Neuronal stem cell (in vitro differentiated cells): ENCODE measurements at regions not wholly inside any gene's neighbourhood (a gene's known extent, or its start where the extent isn't known, plus 50 kb on each side); places are given as distances from the start of the nearest gene placed in this dataset.

Experiments used
- DNase-seq: peaks from one replicate; pipeline ENCODE4 v3.0.0-alpha.2; 2013; ENCODE audit warnings: low spot score
- H2AFZ ChIP-seq: one replicate; pipeline ENCODE4 v1.6.1; 2013; ENCODE audit warnings: mild to moderate bottlenecking, low read length, inconsistent platforms
- H2AK5ac ChIP-seq: 2 replicates; pipeline ENCODE4 v1.6.1; 2013; ENCODE audit warnings: low read depth, mild to moderate bottlenecking, inconsistent platforms, low read length, moderate library complexity, mixed read lengths
- H2BK120ac ChIP-seq: 2 replicates; pipeline ENCODE4 v1.6.1; 2013; ENCODE audit warnings: low read depth, mild to moderate bottlenecking, inconsistent platforms, low read length, moderate library complexity, mixed read lengths
- H2BK12ac ChIP-seq: one replicate; pipeline ENCODE4 v1.6.1; 2013; ENCODE audit warnings: low read length, inconsistent platforms
- H2BK15ac ChIP-seq: 2 replicates; pipeline ENCODE4 v1.6.1; 2013; ENCODE audit warnings: mild to moderate bottlenecking, low read length, inconsistent platforms, mixed read lengths
- H2BK5ac ChIP-seq: one replicate; pipeline ENCODE4 v1.6.1; 2013; ENCODE audit warnings: inconsistent platforms, mild to moderate bottlenecking, low read length, moderate library complexity
- H3K14ac ChIP-seq: one replicate; pipeline ENCODE4 v1.6.1; 2013; ENCODE audit warnings: low read length, inconsistent platforms
- H3K18ac ChIP-seq: 2 replicates; pipeline ENCODE4 v1.6.1; 2013; ENCODE audit warnings: low read length, inconsistent platforms
- H3K23ac ChIP-seq: 2 replicates; pipeline ENCODE4 v1.6.1; 2013; ENCODE audit warnings: low read depth, mild to moderate bottlenecking, mixed read lengths, low read length, inconsistent platforms; ENCODE audit not compliant: poor library complexity
- H3K27ac ChIP-seq: replicated peaks from 3 replicates; pipeline ENCODE4 v1.5.1; 2013; ENCODE audit warnings: low read length, inconsistent platforms
- H3K27me3 ChIP-seq, 3 experiments: 2 replicates each; pipeline ENCODE4 v1.6.1; 2013; ENCODE audit warnings: low read length in 3 of 3, mild to moderate bottlenecking in 2 of 3, inconsistent platforms in 1 of 3, low read depth in 1 of 3, mixed read lengths in 1 of 3, moderate library complexity in 1 of 3; ENCODE audit not compliant: control insufficient read depth in 3 of 3, insufficient read depth in 3 of 3
- H3K36me3 ChIP-seq, 2 donors: replicated peaks in 1 of 2; 2 replicates each; pipeline ENCODE4 v1.6.1; 2013; ENCODE audit warnings: low read length in 2 of 2; ENCODE audit not compliant: control insufficient read depth in 2 of 2, insufficient read depth in 2 of 2
- H3K4ac ChIP-seq: 2 replicates; pipeline ENCODE4 v1.6.1; 2013; ENCODE audit warnings: inconsistent platforms, mild to moderate bottlenecking, low read length, moderate library complexity
- H3K4me1 ChIP-seq, 2 donors: 1 replicate in 1 of 2; 2 replicates in 1 of 2; pipeline ENCODE4 v1.6.1; 2013; ENCODE audit warnings: low read length in 2 of 2, low read depth in 1 of 2; ENCODE audit not compliant: control insufficient read depth in 2 of 2, insufficient read depth in 1 of 2
- H3K4me2 ChIP-seq: one replicate; pipeline ENCODE4 v1.6.1; 2013; ENCODE audit warnings: mild to moderate bottlenecking, low read length, inconsistent platforms; ENCODE audit not compliant: insufficient read depth, poor library complexity, severe bottlenecking
- H3K4me3 ChIP-seq, 2 donors: 2 replicates each; pipeline ENCODE4 v1.5.1; 2013; ENCODE audit warnings: low read length in 2 of 2, mild to moderate bottlenecking in 2 of 2, inconsistent platforms in 1 of 2, moderate library complexity in 1 of 2
- H3K79me1 ChIP-seq: one replicate; pipeline ENCODE4 v1.6.1; 2013; ENCODE audit warnings: low read depth, mild to moderate bottlenecking, inconsistent platforms, low read length, moderate library complexity
- H3K9ac ChIP-seq: one replicate; pipeline ENCODE4 v1.6.1; 2013; ENCODE audit warnings: mild to moderate bottlenecking, low read depth, low read length, inconsistent platforms; ENCODE audit not compliant: poor library complexity
- H3K9me3 ChIP-seq, 2 donors: replicated peaks in 1 of 2; 2 replicates each; pipeline versions ENCODE3 to v1.6.1; 2013; ENCODE audit warnings: low read length in 2 of 2, mild to moderate bottlenecking in 2 of 2, inconsistent platforms in 1 of 2, low read depth in 1 of 2, mixed read lengths in 1 of 2, moderate library complexity in 1 of 2; ENCODE audit not compliant: control insufficient read depth in 2 of 2, insufficient read depth in 1 of 2
- H4K8ac ChIP-seq: one replicate; pipeline ENCODE4 v1.6.1; 2013; ENCODE audit warnings: low read depth, mild to moderate bottlenecking, inconsistent platforms, low read length, moderate library complexity
- H4K91ac ChIP-seq: one replicate; pipeline ENCODE4 v1.6.1; 2013; ENCODE audit warnings: low read length, low read depth, mild to moderate bottlenecking, inconsistent platforms; ENCODE audit not compliant: poor library complexity
- WGBS, 2 donors: extraction: QIAGEN DNeasy Blood & Tissue Kit; methylation state at CpG; one replicate each; pipeline ENCODE4 v1.1.7; 2013; ENCODE audit warnings: missing lambda C conversion rate in 2 of 2, mixed read lengths in 1 of 2; ENCODE audit not compliant: insufficient read length in 2 of 2, insufficient replicate concordance in 1 of 2; ENCODE audit errors: extremely low coverage in 2 of 2; 5-methylcytosine and 5-hydroxymethylcytosine counted together

GRCh38 chr4:167944721-167945120 lies 147.6 kb upstream of the ANXA10 start:
- H3K23ac ChIP-seq: no peak overlapping the region
- H3K9ac ChIP-seq: no peak overlapping the region
- H3K4me1 ChIP-seq: peaks cover 1 to 3% of the 10 kb centered on the region in 2 donors
- H3K18ac ChIP-seq: no peak overlapping the region
- no peak overlapping the region for H2BK15ac ChIP-seq
- no CpG with 5 or more reads among the region's 2 CpGs for WGBS, 2 donors
- no peak overlapping the region for H2BK5ac ChIP-seq
- H3K4me2 ChIP-seq: no peak overlapping the region
- H2AFZ ChIP-seq: no peak overlapping the region
- H3K79me1 ChIP-seq: no peaks in the 10 kb centered on the region
- H4K8ac ChIP-seq: no peak overlapping the region
- H3K9me3 ChIP-seq: no peaks in the 10 kb centered on the region
- no peaks in the 10 kb centered on the region for H3K36me3 ChIP-seq
- H4K91ac ChIP-seq: no peak overlapping the region
- H3K27ac ChIP-seq: no peak overlapping the region
- no peaks in the 10 kb centered on the region for H3K27me3 ChIP-seq
- no peak overlapping the region for H2AK5ac ChIP-seq
- H3K4ac ChIP-seq: no peak overlapping the region
- H2BK120ac ChIP-seq: no peak overlapping the region
- H3K14ac ChIP-seq: no peak overlapping the region
- no peak for DNase-seq
- no peak overlapping the region for H2BK12ac ChIP-seq
- no peak overlapping the region for H3K4me3 ChIP-seq

DNA sequence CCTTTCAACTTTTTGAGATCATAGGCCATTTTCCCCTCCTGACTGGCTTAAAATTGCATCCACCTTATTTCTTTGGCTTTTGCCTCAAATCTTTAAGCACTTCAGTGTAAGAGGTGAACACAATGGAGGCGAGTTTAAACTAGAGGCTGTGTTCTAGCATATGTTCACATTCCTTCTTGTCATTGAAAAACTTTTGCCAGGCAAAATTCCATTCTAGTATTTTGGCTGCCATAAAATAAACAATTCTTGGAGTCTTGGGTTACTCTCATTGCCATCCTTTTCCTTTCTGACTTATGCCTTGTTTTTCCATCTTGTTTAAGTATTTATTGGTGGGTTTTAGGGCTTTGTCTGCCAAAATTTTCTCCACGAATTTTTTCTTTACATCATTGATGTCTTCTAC lies 137.3 kb upstream of the ANXA10 start:
- Histone ChIP-seq H4K91ac (no peak overlapping the region), H3K36me3 (no peaks in the 10 kb centered on the region), H3K4me3 (no peak overlapping the region), H3K14ac (no peak overlapping the region), H3K27me3 (no peaks in the 10 kb centered on the region), H3K4ac (no peak overlapping the region), H2AK5ac (no peak overlapping the region), H3K4me2 (no peak overlapping the region), H3K9ac (no peak overlapping the region), H2AFZ (no peak overlapping the region), H3K27ac (no peak overlapping the region), H3K4me1 (no peaks in the 10 kb centered on the region), H2BK12ac (no peak overlapping the region), H2BK120ac (no peak overlapping the region), H3K79me1 (no peaks in the 10 kb centered on the region), H2BK5ac (no peak overlapping the region), H3K23ac (no peak overlapping the region), H2BK15ac (no peak overlapping the region), H3K18ac (no peak overlapping the region), H3K9me3 (peaks cover 2 to 6% of the 10 kb centered on the region in 2 donors), H4K8ac (no peak overlapping the region)
- no CpG with 5 or more reads among the region's 2 CpGs for WGBS, 2 donors
- DNase-seq: no peak

GRCh38 chr4:167956676-167957075 lies 135.7 kb upstream of the ANXA10 start:
- Histone ChIP-seq H2BK15ac (no peak overlapping the region), H2BK12ac (no peak overlapping the region), H3K27me3 (no peaks in the 10 kb centered on the region), H4K91ac (no peak overlapping the region), H4K8ac (no peak overlapping the region), H3K79me1 (no peaks in the 10 kb centered on the region), H3K4ac (no peak overlapping the region), H3K4me2 (no peak overlapping the region), H3K4me3 (no peak overlapping the region), H3K27ac (no peak overlapping the region), H2AK5ac (no peak overlapping the region), H3K4me1 (no peaks in the 10 kb centered on the region), H3K14ac (no peak overlapping the region), H3K9me3 (peaks cover 2 to 6% of the 10 kb centered on the region in 2 donors), H2BK120ac (no peak overlapping the region), H2AFZ (no peak overlapping the region), H3K9ac (no peak overlapping the region), H3K23ac (no peak overlapping the region), H3K18ac (no peak overlapping the region), H3K36me3 (no peaks in the 10 kb centered on the region), H2BK5ac (no peak overlapping the region)
- no peak for DNase-seq

GRCh38 chr4:167964766-167965373 lies 127.5 kb upstream of the ANXA10 start:
- no peak overlapping the region for H4K91ac ChIP-seq
- no peak overlapping the region for H4K8ac ChIP-seq
- no peak overlapping the region for H3K27ac ChIP-seq
- H3K36me3 ChIP-seq: no peaks in the 10 kb centered on the region
- no peak overlapping the region for H2BK5ac ChIP-seq
- H2AFZ ChIP-seq: no peak overlapping the region
- H3K4ac ChIP-seq: no peak overlapping the region
- no peaks in the 10 kb centered on the region for H3K27me3 ChIP-seq
- no peak overlapping the region for H3K9ac ChIP-seq
- no peak overlapping the region for H3K14ac ChIP-seq
- H3K4me1 ChIP-seq: peaks cover 0 to 9% of the 10 kb centered on the region in 2 donors
- no peak overlapping the region for H2AK5ac ChIP-seq
- no peak overlapping the region for H2BK15ac ChIP-seq
- no peak overlapping the region for H2BK12ac ChIP-seq
- DNase-seq: no peak
- H3K23ac ChIP-seq: no peak overlapping the region
- H3K79me1 ChIP-seq: no peaks in the 10 kb centered on the region
- H2BK120ac ChIP-seq: no peak overlapping the region
- H3K18ac ChIP-seq: no peak overlapping the region
- H3K4me3 ChIP-seq: no peak overlapping the region
- H3K4me2 ChIP-seq: no peak overlapping the region
- no CpG with 5 or more reads among the region's 2 CpGs for WGBS, 2 donors
- H3K9me3 ChIP-seq: peaks cover 0 to 1% of the 10 kb centered on the region in 2 donors
